ENCODE measurements at regions not wholly inside any gene's neighbourhood (a gene's known extent, or its start where the extent isn't known, plus 50 kb on each side); places are given as distances from the start of the nearest gene placed in this dataset.

GRCh38 chr2:128423788-128424165 is 105.1 kb upstream of the HS6ST1 start:
- TF ChIP-seq CTCF (conservative IDR thresholded peaks at IDR 0.05; ENCODE audit: low read depth, low read length), result no peak
- no peak for TF ChIP-seq EZH2 (IDR thresholded peaks at IDR 0.05; ENCODE audit: borderline replicate concordance, low read depth, low read length, poor library complexity, severe bottlenecking)

All from A673 (cell line).